GM12891 (cell line): ENCODE measurements at regions not wholly inside any gene's neighbourhood (a gene's known extent, or its start where the extent isn't known, plus 50 kb on each side); places are given as distances from the start of the nearest gene placed in this dataset.

Experiments used
- PAX5 ChIP-seq: IDR thresholded peaks from 2 replicates; pipeline ENCODE4 v1.6.1; 2011; ENCODE audit warnings: low read length, moderate library complexity, mild to moderate bottlenecking; ENCODE audit not compliant: insufficient read depth, severe bottlenecking
- POLR2A ChIP-seq: IDR thresholded peaks from 2 replicates; pipeline ENCODE4 v1.6.1; 2011; ENCODE audit warnings: low read depth, low read length, control low read depth
- POLR2AphosphoS5 ChIP-seq: IDR thresholded peaks from 2 replicates; pipeline ENCODE4 v1.6.1; 2011; ENCODE audit warnings: low read depth, low read length, control low read depth
- POU2F2 ChIP-seq: IDR thresholded peaks from 2 replicates; pipeline ENCODE4 v1.6.1; 2011; ENCODE audit warnings: low read depth, mild to moderate bottlenecking, control low read depth, low read length, moderate library complexity
- SPI1 ChIP-seq: IDR thresholded peaks from 2 replicates; pipeline ENCODE4 v1.6.1; 2011; ENCODE audit warnings: low read depth, low read length, control low read depth
- TAF1 ChIP-seq: IDR thresholded peaks from 2 replicates; pipeline ENCODE4 v1.6.1; 2011; ENCODE audit warnings: low read depth, low read length, control low read depth

DNA sequence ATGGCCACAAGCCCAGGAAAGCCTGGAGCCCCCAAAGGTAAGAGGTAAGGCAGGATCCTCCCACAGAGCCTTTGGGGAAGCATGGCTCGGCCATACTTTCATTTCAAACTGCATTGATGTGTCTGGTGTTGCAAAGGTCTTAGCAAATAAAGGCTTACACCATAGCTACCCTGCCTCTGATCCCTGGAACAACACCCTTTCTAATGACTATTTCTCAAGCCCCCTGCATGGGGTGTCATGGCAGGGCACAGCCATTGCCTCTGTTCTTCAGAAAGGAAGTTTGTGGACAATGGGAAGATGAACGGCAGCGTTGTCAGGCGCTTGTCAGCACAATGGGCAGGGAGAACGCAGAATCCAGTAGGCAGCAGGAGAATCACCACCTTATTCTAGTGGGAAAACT lies 435.0 kb upstream of the SMIM21 start:
- TF ChIP-seq POLR2A: no peak
- no peak for TF ChIP-seq POLR2AphosphoS5
- no peak for TF ChIP-seq TAF1
- TF ChIP-seq SPI1: no peak
- TF ChIP-seq POU2F2: no peak
- TF ChIP-seq PAX5: no peak
